ENCODE measurements at regions not wholly inside any gene's neighbourhood (a gene's known extent, or its start where the extent isn't known, plus 50 kb on each side); places are given as distances from the start of the nearest gene placed in this dataset.

DNA sequence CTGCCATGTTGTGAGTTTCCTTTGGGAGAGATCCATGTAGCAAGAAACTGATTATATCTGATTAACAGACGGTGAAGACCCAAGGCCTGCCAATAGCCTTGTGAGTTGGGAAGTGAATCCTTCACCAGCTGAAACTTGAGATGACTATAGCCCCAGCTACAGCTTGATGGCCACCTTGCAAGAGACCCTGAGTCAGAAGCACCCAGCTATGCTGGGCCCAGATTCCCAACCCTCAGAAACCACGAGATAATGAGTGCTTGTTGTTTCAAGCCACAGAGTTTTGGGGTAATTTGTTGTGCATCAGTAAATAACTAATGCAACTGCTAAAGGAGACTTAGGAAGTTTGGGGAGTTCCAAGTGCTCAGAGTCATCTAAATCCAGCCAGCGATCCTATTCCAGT lies 80.3 kb downstream of the AVPR1A start:
- TF ChIP-seq, protein P1, sequence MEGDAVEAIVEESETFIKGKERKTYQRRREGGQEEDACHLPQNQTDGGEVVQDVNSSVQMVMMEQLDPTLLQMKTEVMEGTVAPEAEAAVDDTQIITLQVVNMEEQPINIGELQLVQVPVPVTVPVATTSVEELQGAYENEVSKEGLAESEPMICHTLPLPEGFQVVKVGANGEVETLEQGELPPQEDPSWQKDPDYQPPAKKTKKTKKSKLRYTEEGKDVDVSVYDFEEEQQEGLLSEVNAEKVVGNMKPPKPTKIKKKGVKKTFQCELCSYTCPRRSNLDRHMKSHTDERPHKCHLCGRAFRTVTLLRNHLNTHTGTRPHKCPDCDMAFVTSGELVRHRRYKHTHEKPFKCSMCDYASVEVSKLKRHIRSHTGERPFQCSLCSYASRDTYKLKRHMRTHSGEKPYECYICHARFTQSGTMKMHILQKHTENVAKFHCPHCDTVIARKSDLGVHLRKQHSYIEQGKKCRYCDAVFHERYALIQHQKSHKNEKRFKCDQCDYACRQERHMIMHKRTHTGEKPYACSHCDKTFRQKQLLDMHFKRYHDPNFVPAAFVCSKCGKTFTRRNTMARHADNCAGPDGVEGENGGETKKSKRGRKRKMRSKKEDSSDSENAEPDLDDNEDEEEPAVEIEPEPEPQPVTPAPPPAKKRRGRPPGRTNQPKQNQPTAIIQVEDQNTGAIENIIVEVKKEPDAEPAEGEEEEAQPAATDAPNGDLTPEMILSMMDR (IDR thresholded peaks at IDR 0.05): no peak
- TF ChIP-seq EZH2 (IDR thresholded peaks at IDR 0.05) (no peak), EZH2phosphoT487 (IDR thresholded peaks at IDR 0.05) (no peak)
